Stimulated activated naive CD8-positive, alpha-beta T cell treated with anti-CD3 and anti-CD28 coated beads, Interleukin-15, amount 100 ng/mL, for 72 hours (primary cell): ENCODE measurements at regions not wholly inside any gene's neighbourhood (a gene's known extent, or its start where the extent isn't known, plus 50 kb on each side); places are given as distances from the start of the nearest gene placed in this dataset.

Experiments used
- ATAC-seq: fragments of 150-1000 bp; cut with Tn5 transposase; 2 replicates; pipeline ENCODE4 v1.10.0; 2021; ENCODE audit warnings: mild to moderate bottlenecking, moderate library complexity
- DNase-seq, 2 donors: peaks; one replicate each; pipeline ENCODE4 v3.0.0; 2021 to 2022
- H3K27ac Mint-ChIP-seq, 2 donors: one replicate each; pipeline ENCODE4 v1.8.0; 2022; ENCODE audit warnings: mild to moderate bottlenecking in 2 of 2, mixed read lengths in 2 of 2, moderate library complexity in 2 of 2
- H3K27me3 Mint-ChIP-seq: one replicate; pipeline ENCODE4 v1.8.0; 2022; ENCODE audit warnings: mixed read lengths
- H3K4me1 Mint-ChIP-seq: one replicate; pipeline ENCODE4 v1.8.0; 2022; ENCODE audit warnings: mild to moderate bottlenecking, mixed read lengths
- H3K4me3 Mint-ChIP-seq, 2 donors: one replicate each; pipeline ENCODE4 v1.8.0; 2022; ENCODE audit warnings: mild to moderate bottlenecking in 2 of 2, mixed read lengths in 2 of 2, moderate library complexity in 1 of 2
- H3K9me3 Mint-ChIP-seq, 2 donors: one replicate each; pipeline ENCODE4 v1.8.0; 2022; ENCODE audit warnings: mixed read lengths in 2 of 2

GRCh38 chr18:61735564-61736102 lies 157.2 kb downstream of the RNF152 start:
- H3K4me1 Mint-ChIP-seq, result no peaks in the 10 kb centered on the region
- no peak for ATAC-seq
- H3K27me3 Mint-ChIP-seq, result peaks cover 25% of the 10 kb centered on the region
- no peak overlapping the region for H3K4me3 Mint-ChIP-seq
- no peak for DNase-seq
- H3K27ac Mint-ChIP-seq, result no peak overlapping the region
- no peaks in the 10 kb centered on the region for H3K9me3 Mint-ChIP-seq

- H3K4me1 Mint-ChIP-seq, result no peaks in the 10 kb centered on the region
- ATAC-seq, result no peak
- DNase-seq, result no peak
- H3K4me3 Mint-ChIP-seq, result no peak overlapping the region
- no peaks in the 10 kb centered on the region for H3K9me3 Mint-ChIP-seq
- H3K27me3 Mint-ChIP-seq, result peaks cover 28% of the 10 kb centered on the region
- H3K27ac Mint-ChIP-seq, result no peak overlapping the region
Measured at GRCh38 chr18:61734396-61734795, 158.4 kb downstream of the RNF152 start.

DNA sequence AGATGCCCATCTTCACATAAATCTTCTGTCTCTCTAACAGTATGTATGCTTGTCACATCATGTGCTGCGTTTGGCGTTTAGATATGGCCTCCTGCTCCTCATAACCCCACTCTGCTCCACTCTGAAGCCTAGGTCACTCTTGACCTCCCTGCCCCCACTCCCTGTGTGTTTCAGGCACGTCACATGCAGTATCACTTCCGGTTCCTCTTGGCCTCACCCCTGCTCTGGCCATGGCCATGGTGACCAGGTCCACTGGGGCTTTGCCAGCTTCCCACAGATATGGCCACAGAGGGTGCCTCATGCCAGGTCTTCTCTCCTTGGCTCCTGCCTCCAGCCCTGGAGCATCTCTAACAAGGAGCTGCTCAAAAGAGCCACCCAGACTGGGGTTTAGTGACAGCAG lies 160.0 kb downstream of the RNF152 start:
- Mint-ChIP-seq H3K4me3 (no peak overlapping the region), H3K27ac (no peak overlapping the region), H3K9me3 (no peaks in the 10 kb centered on the region), H3K27me3 (peaks cover 28% of the 10 kb centered on the region), H3K4me1 (no peaks in the 10 kb centered on the region)
- DNase-seq (no peak), ATAC-seq (no peak)

DNA sequence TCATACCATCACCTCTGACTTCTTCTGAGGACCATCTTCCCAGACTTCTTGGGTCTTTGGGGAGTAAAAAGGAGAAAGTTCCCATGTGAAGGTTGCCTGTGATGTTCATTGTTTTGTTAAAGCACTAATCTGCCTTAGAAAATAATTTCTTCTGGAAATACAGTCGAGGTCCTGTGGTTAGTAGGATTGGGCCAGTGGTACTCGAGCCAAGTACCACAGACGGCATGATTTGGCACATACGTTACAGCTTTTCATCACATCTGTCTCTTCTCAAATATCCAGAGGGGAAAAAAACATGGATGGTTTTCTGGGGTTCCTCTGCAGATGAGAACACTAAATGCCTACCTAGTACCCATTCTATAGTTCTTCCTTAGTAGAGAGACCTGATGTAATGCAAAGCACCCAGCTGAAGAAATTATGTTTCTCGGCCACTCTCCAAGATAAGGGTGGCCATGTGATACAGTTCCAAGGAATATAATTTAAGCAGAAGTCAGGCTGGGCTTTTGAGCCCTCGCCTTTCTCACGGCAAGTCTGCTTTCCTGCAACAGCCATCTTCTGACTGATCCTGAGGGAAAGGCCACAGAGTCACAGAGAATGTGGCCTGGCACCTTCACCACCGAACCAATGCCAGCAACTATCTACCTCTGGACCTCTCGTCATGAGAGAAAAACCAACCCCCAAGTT lies 161.0 kb downstream of the RNF152 start:
- Mint-ChIP-seq H3K27me3 (peaks cover 27% of the 10 kb centered on the region), H3K4me1 (no peaks in the 10 kb centered on the region), H3K4me3 (no peak overlapping the region), H3K27ac (no peak overlapping the region), H3K9me3 (no peaks in the 10 kb centered on the region)
- ATAC-seq, result no peak
- DNase-seq, result no peak

DNA sequence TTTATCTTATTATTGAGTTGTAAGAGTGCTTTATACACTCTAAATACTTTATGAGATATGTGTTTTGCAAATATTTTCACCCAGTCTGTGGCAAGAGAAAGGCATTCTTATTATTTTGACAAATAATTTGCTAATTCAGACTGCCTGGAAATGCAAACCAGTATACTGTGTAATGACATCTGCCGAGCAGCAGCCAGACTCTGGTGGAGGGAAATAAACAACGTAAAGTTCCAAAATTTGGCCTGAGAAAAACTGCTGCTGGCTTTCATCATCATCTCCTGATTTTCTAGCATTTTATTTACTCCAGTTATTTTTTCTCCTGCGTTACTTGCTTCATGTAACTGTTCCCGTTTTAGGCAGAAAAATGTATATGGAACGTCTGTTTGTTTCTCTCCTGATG lies 161.6 kb downstream of the RNF152 start:
- Mint-ChIP-seq H3K4me3 (no peak overlapping the region), H3K9me3 (no peaks in the 10 kb centered on the region), H3K27me3 (peaks cover 21% of the 10 kb centered on the region), H3K27ac (no peak overlapping the region), H3K4me1 (no peaks in the 10 kb centered on the region)
- DNase-seq, result no peak
- ATAC-seq, result no peak

DNA sequence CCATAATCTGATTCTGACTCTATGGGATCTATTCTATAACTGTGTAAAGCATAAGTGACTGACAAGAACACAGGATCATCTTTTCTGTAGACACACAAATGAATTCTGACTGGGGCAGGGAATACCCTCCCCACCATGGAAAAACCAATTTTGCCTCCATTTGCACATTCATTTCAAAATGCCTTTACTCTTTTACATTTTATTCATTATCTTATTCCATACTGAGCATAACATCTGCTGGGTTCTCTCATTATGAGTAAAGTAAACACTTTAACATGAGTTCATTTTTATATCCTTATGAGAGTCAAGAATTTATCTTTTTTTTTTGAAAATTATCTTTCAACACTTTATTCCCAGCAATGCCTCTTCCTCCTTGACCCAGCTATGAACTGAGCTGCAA lies 163.5 kb downstream of the RNF152 start:
- Mint-ChIP-seq H3K27me3 (peaks cover 10% of the 10 kb centered on the region), H3K9me3 (peaks cover 0 to 6% of the 10 kb centered on the region in 2 donors), H3K4me3 (no peak overlapping the region), H3K4me1 (no peaks in the 10 kb centered on the region), H3K27ac (no peak overlapping the region)
- no peak for ATAC-seq
- no peak for DNase-seq

- H3K4me3 Mint-ChIP-seq, result no peak overlapping the region
- no peaks in the 10 kb centered on the region for H3K4me1 Mint-ChIP-seq
- H3K27ac Mint-ChIP-seq, result no peak overlapping the region
- H3K27me3 Mint-ChIP-seq, result peaks cover 10% of the 10 kb centered on the region
- DNase-seq (no peak), ATAC-seq (no peak)
- peaks cover 0 to 6% of the 10 kb centered on the region in 2 donors for H3K9me3 Mint-ChIP-seq
Measured at GRCh38 chr18:61727241-61728193, 165.3 kb downstream of the RNF152 start.

DNA sequence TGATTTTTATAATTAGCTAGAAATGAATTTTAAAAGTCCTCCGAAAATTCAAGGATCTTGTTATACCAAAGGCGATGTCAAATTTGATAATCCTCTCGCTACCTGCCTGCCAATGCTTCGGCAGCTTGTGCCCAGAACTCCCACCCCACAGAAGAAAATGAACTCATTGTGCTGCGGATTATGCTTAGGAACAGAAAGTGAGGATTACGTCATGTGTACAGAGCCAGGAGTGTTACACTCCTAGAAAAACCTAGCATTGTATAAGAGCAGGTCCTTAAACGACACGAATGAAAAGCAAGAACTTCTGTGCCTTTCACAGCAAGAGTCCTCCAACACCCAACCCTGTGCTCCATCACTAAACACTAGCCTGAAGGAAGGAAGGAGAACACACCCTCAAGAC lies 168.3 kb downstream of the RNF152 start:
- DNase-seq (no peak), ATAC-seq (no peak)
- Mint-ChIP-seq H3K4me3 (no peak overlapping the region), H3K9me3 (peaks cover 0 to 6% of the 10 kb centered on the region in 2 donors), H3K27me3 (peaks cover 8% of the 10 kb centered on the region), H3K4me1 (no peaks in the 10 kb centered on the region), H3K27ac (no peak overlapping the region)

DNA sequence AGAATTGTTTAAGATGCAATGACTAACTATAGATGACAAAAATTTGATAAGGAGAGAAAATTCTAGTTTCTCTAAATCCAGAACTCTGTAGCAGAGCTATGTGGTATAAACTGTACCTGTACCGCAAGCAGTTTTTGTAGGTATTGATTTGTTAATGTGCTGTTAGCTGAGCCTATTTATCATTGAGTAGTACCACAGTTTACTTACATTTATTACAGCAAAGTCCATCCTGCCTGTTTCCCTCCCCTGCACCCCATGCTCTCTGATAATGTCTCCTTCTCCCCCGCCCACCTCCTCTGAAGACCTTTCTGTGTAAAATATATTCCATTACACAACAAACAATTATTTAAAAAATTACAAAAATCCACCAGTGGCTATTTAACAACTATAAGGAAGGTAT lies 170.6 kb downstream of the RNF152 start:
- no peak for ATAC-seq
- H3K4me1 Mint-ChIP-seq, result no peaks in the 10 kb centered on the region
- H3K27me3 Mint-ChIP-seq, result peaks cover 8% of the 10 kb centered on the region
- DNase-seq, result no peak
- no peak overlapping the region for H3K4me3 Mint-ChIP-seq
- H3K9me3 Mint-ChIP-seq, result peaks cover 0 to 6% of the 10 kb centered on the region in 2 donors
- no peak overlapping the region for H3K27ac Mint-ChIP-seq

DNA sequence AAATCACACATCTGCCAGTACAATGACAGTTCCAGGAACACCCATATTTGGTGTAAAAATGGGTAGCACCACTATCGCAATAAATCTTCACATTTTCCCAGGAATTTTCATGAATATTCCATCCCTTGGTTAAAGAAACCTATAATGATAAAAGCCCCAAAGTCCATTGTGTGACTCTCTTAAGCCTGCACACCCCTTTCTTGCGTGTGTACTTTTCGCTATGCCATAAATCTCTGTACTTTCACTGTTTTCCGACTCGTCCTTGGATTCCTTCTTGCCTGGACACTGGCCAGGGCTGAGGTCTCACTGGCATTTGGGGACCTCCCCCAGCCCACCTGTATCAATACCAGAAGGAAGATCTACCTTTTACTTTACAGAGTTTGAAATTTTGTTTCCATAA lies 172.3 kb downstream of the RNF152 start:
- peaks cover 0 to 5% of the 10 kb centered on the region in 2 donors for H3K9me3 Mint-ChIP-seq
- H3K27me3 Mint-ChIP-seq, result peaks cover 10% of the 10 kb centered on the region
- H3K27ac Mint-ChIP-seq, result no peak overlapping the region
- H3K4me3 Mint-ChIP-seq, result no peak overlapping the region
- H3K4me1 Mint-ChIP-seq, result no peaks in the 10 kb centered on the region
- DNase-seq (no peak), ATAC-seq (no peak)

GRCh38 chr18:61719671-61720070 lies 173.1 kb downstream of the RNF152 start:
- no peak overlapping the region for H3K4me3 Mint-ChIP-seq
- H3K27me3 Mint-ChIP-seq, result peaks cover 18% of the 10 kb centered on the region
- ATAC-seq, result no peak
- DNase-seq, result no peak
- H3K27ac Mint-ChIP-seq, result no peak overlapping the region
- no peaks in the 10 kb centered on the region for H3K9me3 Mint-ChIP-seq
- no peaks in the 10 kb centered on the region for H3K4me1 Mint-ChIP-seq

GRCh38 chr18:61718944-61719343 lies 173.9 kb downstream of the RNF152 start:
- no peak for DNase-seq
- Mint-ChIP-seq H3K27ac (no peak overlapping the region), H3K4me1 (no peaks in the 10 kb centered on the region), H3K27me3 (peaks cover 21% of the 10 kb centered on the region), H3K4me3 (no peak overlapping the region), H3K9me3 (no peaks in the 10 kb centered on the region)
- ATAC-seq, result no peak

- no peak overlapping the region for H3K27ac Mint-ChIP-seq
Measured at GRCh38 chr18:61714421-61714820, 178.4 kb downstream of the RNF152 start.

DNA sequence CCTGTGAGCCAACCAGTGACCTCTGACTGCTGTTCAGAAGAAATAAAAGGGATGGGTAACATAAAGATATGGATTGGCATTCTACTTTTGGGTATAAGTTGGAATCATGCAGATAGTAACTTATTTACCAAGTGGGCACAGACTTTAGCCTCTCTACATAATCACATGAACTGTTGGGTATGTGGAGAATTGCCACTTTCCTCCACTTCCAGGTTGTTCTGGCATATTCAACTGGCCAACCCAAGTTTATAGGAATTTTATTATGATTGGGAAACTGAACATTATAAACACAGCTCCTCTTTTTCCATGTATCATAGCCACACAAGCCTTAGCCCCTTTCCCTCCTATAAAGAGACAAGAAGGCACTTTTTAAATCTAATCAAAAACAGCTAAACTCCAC lies 179.3 kb downstream of the RNF152 start:
- no peaks in the 10 kb centered on the region for H3K4me1 Mint-ChIP-seq
- no peak overlapping the region for H3K27ac Mint-ChIP-seq
- no peak for DNase-seq
- no peak for ATAC-seq
- peaks cover 14% of the 10 kb centered on the region for H3K27me3 Mint-ChIP-seq
- H3K9me3 Mint-ChIP-seq, result no peaks in the 10 kb centered on the region
- no peak overlapping the region for H3K4me3 Mint-ChIP-seq

More at GRCh38 chr18:61714421-61714820, 178.4 kb downstream of the RNF152 start:
- Mint-ChIP-seq H3K4me1 (no peaks in the 10 kb centered on the region), H3K4me3 (no peak overlapping the region), H3K9me3 (no peaks in the 10 kb centered on the region), H3K27me3 (peaks cover 14% of the 10 kb centered on the region)
- DNase-seq (no peak), ATAC-seq (no peak)

DNA sequence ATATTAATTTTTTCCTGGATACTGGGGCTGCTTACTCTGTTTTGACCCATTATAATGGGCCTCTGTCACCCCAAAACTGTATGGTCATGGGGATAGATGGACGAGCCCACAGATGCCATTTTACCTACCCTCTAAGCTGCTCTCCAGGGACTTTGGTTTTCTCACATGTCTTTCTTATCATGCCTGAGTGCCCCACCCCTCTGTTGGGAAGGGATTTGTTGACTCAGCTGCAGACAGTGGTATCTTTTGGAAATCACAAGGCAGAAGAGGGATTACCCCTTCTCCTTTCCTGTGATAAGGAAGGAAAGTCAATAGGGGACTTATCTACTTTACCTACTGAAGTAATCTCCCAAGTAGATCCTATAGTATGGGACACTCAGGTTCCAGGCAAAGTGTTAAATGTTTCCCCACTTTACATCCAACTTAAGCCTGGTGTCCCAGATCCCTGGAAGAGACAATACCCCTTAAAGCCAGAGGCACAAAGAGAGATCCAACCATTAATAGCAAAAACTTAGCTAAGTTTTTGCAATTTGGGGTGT lies 182.7 kb downstream of the RNF152 start:
- Mint-ChIP-seq H3K27me3 (peaks cover 19% of the 10 kb centered on the region), H3K9me3 (no peaks in the 10 kb centered on the region), H3K4me3 (no peak overlapping the region), H3K27ac (no peak overlapping the region), H3K4me1 (no peaks in the 10 kb centered on the region)
- DNase-seq, result no peak
- no peak for ATAC-seq
